ENCODE measurements at regions not wholly inside any gene's neighbourhood (a gene's known extent, or its start where the extent isn't known, plus 50 kb on each side); places are given as distances from the start of the nearest gene placed in this dataset.

GRCh38 chr4:96112631-96113030, 272.7 kb downstream of the PDHA2 start:
- H3K27ac ChIP-seq (ENCODE audit: low read depth, low read length) = no peak overlapping the region
- H3K4me3 Mint-ChIP-seq = no peak overlapping the region
- no peak for DNase-seq
- no peaks in the 10 kb centered on the region for H3K9me3 Mint-ChIP-seq
- no peaks in the 10 kb centered on the region for H3K36me3 ChIP-seq (ENCODE audit: control insufficient read depth, insufficient read depth, low read length)
- peaks cover 13% of the 10 kb centered on the region for H3K9me3 ChIP-seq (ENCODE audit: control insufficient read depth, low read length)
- no peak overlapping the region for H3K9ac ChIP-seq (ENCODE audit: extremely low read depth, low read length, poor library complexity, severe bottlenecking)
- H3K27me3 Mint-ChIP-seq (ENCODE audit: insufficient read depth) = no peaks in the 10 kb centered on the region
- no peak overlapping the region for H3K27ac Mint-ChIP-seq
- no peak for TF ChIP-seq CTCF (conservative IDR thresholded peaks at IDR 0.05)
- no peak overlapping the region for H3K4me3 ChIP-seq (ENCODE audit: low read length)
- no peaks in the 10 kb centered on the region for H3K36me3 Mint-ChIP-seq (ENCODE audit: low read depth)
- no peaks in the 10 kb centered on the region for H3K4me1 Mint-ChIP-seq
- no peaks in the 10 kb centered on the region for H3K27me3 ChIP-seq (ENCODE audit: control insufficient read depth, insufficient read depth, low read length, poor library complexity, severe bottlenecking)
- no peaks in the 10 kb centered on the region for H3K4me1 ChIP-seq (ENCODE audit: control insufficient read depth, insufficient read depth, low read length)

DNA sequence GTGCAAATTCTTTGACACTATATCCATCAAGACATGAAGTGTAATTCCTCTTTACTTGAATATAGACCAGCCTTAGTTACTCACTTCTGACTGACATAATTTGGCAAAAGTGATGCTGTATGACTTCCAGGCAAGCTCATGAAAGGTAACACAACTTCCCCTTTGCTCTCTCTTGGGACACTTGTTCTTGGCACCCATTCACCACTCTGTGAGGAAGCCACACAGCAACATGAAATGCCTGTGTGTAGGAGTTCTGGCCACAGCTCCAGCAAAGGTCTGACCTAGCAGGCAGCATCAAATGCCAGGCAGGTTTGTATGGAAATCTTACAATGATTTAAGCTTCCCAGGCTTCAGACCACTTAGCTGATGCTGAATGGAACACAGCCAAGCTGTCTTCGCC, 280.3 kb downstream of the PDHA2 start:
- H3K4me1 ChIP-seq (ENCODE audit: control insufficient read depth, insufficient read depth, low read length) = no peaks in the 10 kb centered on the region
- Mint-ChIP-seq H3K36me3 (ENCODE audit: low read depth) (no peaks in the 10 kb centered on the region), H3K27ac (no peak overlapping the region), H3K4me3 (no peak overlapping the region), H3K4me1 (peaks cover 2% of the 10 kb centered on the region), H3K9me3 (no peaks in the 10 kb centered on the region), H3K27me3 (ENCODE audit: insufficient read depth) (no peaks in the 10 kb centered on the region)
- H3K4me3 ChIP-seq (ENCODE audit: low read length) = no peak overlapping the region
- 83% methylated on average over 1 of the region's 1 CpG; no CpG with 5 or more reads in 1 of the 2 experiments for WGBS, 2 experiments (ENCODE audit: insufficient coverage in 1 of 2, insufficient read length in 1 of 2)
- H3K9me3 ChIP-seq (ENCODE audit: control insufficient read depth, low read length) = no peaks in the 10 kb centered on the region
- no peaks in the 10 kb centered on the region for H3K36me3 ChIP-seq (ENCODE audit: control insufficient read depth, insufficient read depth, low read length)
- no peak overlapping the region for H3K9ac ChIP-seq (ENCODE audit: extremely low read depth, low read length, poor library complexity, severe bottlenecking)
- no peaks in the 10 kb centered on the region for H3K27me3 ChIP-seq (ENCODE audit: control insufficient read depth, insufficient read depth, low read length, poor library complexity, severe bottlenecking)
- no peak for DNase-seq
- no peak for TF ChIP-seq CTCF (conservative IDR thresholded peaks at IDR 0.05)
- H3K27ac ChIP-seq (ENCODE audit: low read depth, low read length) = no peak overlapping the region

GRCh38 chr4:96126227-96126626, 286.3 kb downstream of the PDHA2 start:
- Histone ChIP-seq H3K9me3 (ENCODE audit: control insufficient read depth, low read length) (no peaks in the 10 kb centered on the region), H3K4me1 (ENCODE audit: control insufficient read depth, insufficient read depth, low read length) (no peaks in the 10 kb centered on the region), H3K36me3 (ENCODE audit: control insufficient read depth, insufficient read depth, low read length) (no peaks in the 10 kb centered on the region), H3K27me3 (ENCODE audit: control insufficient read depth, insufficient read depth, low read length, poor library complexity, severe bottlenecking) (no peaks in the 10 kb centered on the region), H3K27ac (ENCODE audit: low read depth, low read length) (no peak overlapping the region), H3K4me3 (ENCODE audit: low read length) (no peak overlapping the region), H3K9ac (ENCODE audit: extremely low read depth, low read length, poor library complexity, severe bottlenecking) (no peak overlapping the region)
- Mint-ChIP-seq H3K4me1 (peaks cover 2% of the 10 kb centered on the region), H3K27me3 (ENCODE audit: insufficient read depth) (no peaks in the 10 kb centered on the region), H3K36me3 (ENCODE audit: low read depth) (no peaks in the 10 kb centered on the region), H3K27ac (no peak overlapping the region), H3K4me3 (no peak overlapping the region), H3K9me3 (no peaks in the 10 kb centered on the region)
- TF ChIP-seq CTCF (conservative IDR thresholded peaks at IDR 0.05) = no peak
- DNase-seq = no peak
- WGBS, 2 experiments (ENCODE audit: insufficient coverage in 1 of 2, insufficient read length in 1 of 2) = 95 to 97% methylated on average over 18 to 24 of the region's 24 CpGs
